HG02885 (cell line): ENCODE measurements at regions not wholly inside any gene's neighbourhood (a gene's known extent, or its start where the extent isn't known, plus 50 kb on each side); places are given as distances from the start of the nearest gene placed in this dataset.

Experiments
- ATAC-seq: cut with Tn5 transposase; IDR thresholded peaks from one replicate; pipeline ENCODE4 v1.9.1; 2021; ENCODE audit warnings: mild to moderate bottlenecking; ENCODE audit not compliant: unreplicated experiment, poor library complexity

DNA sequence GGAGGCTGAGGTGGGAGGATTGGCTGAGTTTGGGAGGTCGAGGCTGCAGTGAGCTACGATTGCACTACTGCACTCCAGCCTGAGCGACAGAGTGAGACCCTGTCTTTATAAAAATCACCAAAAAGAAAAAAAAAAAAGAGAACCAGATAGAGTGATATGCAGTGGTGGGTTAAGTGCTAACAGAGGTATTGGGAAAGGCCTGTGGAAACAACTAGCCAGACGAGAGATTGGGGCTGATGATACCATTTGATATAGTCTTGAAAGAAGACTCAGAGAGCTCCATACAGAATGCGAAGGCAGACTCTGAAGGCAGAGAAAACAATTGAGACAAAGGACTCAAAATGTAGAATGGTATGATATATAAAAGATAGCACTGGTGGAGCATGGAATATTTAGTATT, 134.1 kb downstream of the CDC42EP3 start:
- ATAC-seq = no peak

DNA sequence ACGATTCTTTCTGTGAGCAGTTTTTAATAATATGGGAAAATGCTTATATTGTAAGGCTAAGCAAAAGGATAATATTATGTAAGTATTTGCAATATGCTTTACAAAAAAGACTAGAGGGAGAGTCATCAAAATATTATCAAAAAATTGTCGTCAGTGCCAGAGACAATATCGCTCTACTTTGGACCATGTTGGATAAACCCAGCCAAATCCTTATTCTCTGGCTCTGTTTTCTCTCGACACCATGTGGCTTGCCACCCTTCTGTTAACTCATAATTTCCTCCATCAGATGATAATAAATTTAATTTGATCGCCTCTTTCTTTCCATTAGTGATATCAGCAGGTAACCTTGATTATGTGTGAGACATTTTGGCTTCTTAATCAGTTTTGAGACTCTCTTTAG, 129.9 kb downstream of the CDC42EP3 start:
- ATAC-seq = no peak

DNA sequence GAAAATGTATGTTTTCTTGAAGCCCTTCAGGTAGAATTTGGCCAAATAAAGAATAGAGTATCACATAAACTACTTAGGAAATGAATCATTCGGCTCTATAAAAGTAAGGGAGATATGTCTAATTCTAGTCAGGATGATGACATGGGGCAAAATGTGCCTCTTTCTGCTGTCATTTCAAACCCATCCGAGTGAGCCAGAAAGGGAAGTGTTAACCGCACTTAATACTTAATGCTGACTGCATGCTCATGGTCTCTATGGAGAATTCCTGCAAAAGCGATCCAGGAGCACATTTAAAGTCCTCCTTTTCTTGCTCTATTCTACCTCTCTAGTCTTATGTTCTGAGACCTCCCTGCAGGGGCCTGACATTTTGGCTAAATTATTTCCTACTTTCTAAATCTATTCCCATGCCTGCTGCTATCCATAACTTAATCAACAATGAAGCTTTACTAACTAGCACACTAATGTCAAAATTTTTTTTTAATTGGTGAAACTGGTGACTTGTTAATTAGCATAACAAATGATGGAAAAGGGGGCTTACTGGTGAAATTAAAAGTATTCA, 127.4 kb downstream of the CDC42EP3 start:
- peak; percentile 55 for ATAC-seq

DNA sequence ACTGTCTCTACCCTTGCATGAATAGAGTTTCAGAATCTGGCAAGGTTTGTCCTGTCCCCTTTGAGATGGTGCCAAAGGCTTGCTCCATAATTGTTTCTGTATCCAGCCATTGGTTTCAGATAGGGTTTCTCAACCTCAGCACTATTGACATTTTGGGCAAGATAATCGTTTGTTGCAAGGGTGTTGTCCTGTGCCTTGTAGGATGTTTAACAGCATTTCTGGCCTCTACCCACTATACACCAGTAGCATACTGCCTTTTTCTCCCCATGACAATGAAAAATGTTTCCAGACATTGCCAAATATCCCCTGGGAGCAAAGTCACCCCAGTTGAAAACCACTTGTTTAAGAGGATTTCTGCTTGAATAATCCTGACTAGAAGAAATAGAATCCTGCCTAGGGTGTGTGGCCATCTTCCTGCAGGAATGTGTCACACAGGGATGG, 126.8 kb downstream of the CDC42EP3 start:
- ATAC-seq = no peak

DNA sequence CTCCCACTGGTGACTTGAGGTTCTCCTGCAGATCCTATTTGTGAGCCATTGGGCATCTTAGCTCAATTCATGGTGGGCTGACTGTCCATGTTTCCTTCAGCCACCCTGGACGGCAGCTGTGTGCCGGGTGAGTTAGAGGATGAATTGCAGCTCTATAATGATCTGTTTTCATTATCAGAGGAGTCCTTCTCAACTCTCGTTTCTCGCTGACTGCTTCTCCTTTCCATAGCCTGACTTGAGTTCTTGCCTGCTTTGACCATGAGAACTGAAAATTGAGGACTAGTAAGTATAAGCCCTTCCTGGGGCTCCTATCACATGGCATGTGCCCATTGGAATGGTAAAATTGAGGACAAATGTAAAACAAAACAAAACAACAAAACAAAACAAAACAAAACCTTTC, 121.8 kb downstream of the CDC42EP3 start:
- peak; percentile 69 for ATAC-seq

DNA sequence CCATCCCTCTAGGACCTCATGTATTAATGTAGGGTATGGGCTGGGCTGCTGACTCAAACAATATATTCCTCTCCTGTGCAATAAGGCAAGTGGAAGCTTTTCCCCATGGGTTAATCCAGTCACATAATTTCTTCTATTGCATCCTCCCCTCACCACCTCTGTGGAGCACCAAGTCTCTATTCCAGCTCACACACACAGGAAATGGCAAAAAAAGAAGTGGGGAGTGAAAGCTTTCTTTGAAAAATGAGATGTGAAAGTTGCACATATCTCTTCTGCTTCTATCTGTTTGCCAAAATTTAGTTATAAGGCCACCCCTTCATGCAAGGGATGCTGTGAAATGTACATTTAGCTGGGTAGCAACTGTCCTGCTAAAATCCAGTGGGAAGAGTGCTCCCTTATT, 121.3 kb downstream of the CDC42EP3 start:
- peak; percentile 46 for ATAC-seq

DNA sequence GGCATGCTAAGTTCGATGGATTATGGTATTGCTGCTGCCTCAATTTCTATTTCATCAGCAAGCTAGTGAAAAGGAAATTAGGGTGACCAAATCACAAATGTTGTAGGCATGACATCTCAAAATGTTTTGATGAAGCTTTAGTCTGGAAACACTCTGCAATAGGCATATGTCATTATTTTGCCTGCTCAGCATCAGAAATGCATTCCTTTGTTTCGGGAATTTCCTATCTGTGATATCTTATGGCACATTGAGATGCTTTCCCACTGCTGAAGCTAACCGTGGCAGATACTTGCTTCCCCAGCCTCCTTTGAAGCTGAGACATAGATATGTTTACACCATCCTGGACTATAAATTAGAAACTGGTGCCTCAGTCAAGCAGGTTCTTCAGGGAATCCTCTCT, 119.7 kb downstream of the CDC42EP3 start:
- ATAC-seq = no peak

DNA sequence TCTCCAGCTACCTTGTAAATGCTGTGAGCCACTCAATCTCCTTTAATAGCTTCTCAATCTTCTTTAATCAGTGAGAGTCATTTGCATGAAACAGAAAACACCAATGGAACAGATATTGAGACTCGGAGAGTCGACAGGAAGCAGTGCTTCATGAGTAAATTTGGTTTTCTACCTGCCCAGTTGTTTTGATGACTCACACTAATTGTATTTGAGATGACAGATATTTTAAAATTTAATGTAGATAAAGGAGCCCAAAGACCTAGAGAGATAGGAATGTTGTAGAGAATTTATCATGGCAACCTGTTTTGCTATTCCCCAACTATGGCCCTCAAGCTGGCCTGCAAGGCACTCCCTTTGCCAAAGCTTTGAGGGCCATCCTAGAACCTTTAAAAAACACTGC, 119.1 kb downstream of the CDC42EP3 start:
- no peak for ATAC-seq

DNA sequence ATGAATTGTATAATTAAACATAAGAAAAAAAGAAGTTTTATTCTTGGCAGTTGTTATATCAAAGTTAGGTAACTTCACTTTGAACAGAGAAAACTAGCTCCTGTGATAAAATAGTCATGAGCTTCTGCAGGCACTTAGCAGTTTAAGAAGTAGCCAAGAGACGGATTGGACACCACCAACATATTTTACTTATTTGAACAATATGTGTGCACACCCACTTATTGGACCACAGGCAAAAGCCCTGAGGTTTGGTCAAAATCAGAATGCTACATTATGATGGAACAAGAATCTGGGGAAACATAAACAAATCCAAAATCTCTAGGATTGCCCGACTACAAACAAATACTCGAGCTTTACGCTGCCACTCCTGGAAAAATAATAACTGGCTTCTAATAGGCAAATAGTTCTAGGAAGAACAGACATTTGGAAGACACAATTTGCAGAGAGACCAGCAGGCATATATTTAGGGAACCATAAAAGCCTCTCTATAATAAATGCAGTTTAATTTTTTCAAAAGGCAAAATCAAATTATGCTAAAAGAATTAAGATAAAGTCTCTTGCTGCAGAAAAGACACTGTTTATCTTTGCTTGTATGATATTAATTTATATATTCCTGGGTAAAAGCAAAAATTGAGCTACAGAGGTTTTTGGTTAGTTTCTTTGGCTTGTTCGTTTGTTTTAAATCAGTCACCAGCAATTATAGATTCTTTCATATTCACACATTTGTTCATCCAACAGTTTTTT, 117.9 kb downstream of the CDC42EP3 start:
- ATAC-seq = no peak

DNA sequence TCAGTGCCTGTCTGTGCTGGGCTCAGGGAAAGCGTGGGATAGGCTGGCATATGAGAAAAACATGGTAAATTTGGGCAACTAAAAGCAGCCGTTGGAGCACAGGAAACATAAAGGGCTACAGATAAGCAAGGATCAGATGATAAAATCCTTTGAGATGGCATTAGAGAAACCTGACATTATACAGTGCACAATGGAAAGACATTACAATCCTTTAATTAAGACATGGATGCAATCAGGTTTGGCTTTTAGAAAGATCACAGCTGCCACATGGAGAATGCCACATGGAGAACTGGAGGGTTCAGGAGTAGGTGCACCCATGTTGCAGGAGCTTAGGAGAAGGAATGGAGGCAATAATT, 117.3 kb downstream of the CDC42EP3 start:
- ATAC-seq = no peak

DNA sequence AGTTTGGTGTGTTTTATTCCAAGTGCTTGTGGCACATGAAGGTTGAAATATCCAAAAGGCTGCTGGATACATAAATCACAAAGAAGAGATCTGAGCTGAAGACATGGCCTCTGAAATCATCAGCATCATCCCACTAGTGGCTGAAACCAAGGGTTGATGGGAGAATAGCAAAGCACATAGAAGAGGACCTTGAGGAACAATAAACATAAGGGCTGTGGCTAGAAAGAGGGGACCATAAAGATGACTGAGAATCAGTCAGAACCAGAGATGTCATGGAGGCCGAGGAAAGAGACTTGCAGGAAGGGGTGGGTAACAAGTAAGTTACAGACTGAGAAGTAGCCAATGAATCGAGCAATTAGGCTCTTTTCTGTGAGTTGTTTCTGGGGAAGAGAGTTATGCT, 116.8 kb downstream of the CDC42EP3 start:
- ATAC-seq = no peak

DNA sequence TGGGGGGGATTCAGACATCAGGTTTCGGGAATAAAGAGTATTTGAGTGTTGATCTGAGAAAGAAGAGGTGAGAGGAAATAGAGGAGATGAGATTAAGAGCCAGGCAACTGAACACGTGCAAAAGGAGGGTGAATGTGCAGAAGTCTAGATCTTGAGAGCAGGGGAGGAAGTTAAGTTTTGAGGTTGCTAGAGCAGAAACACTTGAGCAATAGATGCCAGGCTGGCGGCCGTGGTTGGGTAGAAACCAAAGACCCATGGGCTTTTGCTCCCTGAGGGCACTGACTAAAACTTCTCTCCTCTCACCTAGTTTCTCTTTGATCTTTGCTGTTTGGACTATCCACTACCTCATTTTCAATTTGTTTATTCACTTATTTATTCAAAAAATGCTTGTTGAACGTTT, 116.0 kb downstream of the CDC42EP3 start:
- ATAC-seq = no peak

DNA sequence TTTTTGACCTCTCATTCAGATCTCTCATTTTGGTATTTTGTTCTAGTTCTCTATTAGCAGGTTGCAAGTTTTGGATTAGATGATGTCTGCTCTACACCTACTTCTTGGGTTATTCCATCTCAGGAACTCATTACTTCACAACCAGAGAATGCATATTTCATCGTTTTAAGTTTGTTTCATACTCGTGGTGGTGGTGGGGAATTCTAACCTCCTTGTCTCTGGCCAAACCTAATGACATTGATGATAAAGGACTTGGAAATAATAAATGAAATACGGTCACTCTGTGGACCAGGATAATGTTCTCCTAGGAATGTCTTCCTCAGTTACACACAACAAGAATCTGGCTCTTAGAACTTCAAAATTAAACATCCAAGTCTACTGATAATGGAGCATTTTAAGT, 115.2 kb downstream of the CDC42EP3 start:
- ATAC-seq = no peak

DNA sequence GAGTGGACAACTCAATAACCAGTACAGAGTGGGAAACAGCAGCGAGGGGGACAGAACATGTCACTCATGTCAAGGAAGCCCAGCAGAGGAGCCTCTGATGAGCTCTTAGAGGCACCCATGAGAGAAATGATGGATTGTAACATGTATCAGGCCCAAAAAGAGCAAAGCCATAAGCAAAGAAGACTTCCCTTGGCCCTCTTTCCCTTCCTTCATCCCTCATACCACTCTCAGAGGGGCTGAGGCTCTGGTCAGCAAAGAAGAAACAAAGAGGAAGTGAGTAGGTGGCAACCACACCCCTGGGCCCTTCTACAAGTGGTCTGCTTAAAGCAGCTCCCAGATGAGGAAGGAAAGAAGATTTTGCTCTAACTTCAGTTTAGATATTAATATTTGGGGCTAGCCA, 112.8 kb downstream of the CDC42EP3 start:
- ATAC-seq = peak; percentile 78

DNA sequence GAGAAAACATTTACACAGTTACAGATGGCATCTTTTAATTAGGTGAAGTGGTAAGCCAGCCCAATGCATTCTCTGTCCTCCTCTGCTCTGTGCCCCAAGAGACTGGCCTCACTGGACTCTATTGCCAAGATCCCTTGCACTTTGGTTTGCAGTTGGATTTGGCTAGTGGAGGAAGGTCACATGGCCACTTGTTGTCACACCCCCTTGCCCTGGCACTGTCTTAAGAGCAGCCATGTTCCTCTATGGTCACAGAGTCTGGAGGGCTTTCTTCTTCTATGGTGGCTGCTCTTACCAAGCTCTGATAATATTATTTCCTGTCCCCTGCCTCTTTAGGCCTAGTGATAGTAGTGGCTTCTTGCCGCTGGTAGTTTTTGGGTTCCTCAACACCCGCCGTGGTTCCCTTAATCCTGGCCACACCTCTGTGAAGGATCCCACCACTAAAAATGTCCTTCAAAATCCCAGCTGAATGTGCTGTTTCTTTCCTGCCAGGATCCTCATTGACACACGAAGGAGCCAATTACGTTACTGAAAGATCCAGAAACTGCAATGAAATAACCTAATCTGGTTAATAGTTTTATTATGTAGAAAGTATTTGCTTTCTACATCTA, 111.1 kb downstream of the CDC42EP3 start:
- no peak for ATAC-seq

DNA sequence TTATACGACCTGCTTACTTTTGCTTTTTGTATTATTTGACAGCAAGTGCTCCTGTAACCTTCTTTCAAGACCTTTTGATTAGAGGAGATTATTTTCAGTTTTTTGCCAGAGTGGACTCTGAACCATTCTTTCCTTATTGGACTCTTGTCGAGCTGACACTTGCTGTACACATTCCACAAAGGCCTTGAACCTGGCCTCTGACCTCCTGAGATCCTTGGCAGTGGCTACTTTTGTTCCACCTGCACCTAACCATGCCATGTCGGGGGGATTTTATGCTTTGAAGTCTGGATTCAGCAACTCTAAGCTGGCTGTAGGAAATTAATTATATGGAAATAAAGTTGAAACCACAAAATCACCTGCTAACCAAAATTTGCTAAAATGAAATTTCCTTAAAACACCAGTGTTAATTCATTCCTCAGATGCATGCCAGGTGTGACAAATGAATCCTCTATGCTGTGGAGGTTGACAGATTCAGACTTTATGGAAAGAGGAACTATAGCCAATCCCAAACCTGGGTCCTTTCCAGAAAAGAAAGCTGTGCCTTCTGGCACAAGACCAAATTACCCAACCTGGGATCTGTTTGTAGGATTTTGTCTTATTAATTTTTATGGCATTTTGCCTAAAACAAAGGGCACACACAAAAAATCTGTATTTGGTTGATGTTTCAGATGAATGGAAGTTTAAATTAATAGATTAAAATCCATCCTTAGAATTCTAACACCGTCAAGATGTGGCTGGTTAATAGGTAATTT, 110.4 kb downstream of the CDC42EP3 start:
- ATAC-seq = no peak

DNA sequence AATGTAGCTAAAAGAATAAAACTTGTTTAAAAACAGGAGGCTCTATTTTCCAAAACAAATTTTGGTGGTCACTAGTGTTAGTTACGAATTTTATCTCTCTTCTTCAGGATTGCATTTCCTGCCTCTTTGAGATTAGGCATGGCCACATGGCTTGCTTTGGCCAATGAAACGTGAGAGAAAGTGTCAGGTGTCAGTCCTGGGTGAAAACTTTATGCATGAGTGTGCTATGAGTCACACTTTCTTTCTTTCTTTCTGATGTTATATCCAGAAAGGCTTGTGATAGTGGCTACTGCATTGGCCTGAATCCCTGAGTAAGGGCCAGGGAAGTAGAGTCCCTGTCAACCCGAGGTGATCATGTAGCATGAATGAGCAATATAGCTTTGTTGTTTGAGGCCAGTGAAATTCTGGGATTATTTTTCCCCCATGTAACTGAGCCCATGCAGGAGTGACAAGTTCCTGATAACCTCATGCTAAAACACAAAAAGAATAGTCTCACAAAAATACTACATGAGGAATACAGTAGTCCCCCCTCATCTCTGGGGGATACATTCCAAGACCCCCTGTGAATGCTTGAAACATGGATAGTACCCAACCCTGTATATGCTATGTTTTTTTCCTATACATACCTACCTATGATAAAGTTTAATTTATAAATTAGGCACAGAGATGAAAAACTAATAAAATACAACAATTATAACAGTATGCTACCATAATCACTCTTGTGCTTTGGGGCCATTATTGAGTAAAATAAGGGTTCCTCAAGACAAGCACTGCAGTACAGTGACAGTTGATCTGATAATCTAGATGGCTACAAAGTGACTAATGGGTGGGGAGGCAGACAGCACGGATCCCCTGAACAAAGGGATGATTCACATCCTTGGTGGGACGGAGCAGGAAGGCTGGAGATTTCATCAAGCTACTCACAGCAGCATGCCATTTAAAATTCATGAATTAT, 109.5 kb downstream of the CDC42EP3 start:
- peak; percentile 62 for ATAC-seq

DNA sequence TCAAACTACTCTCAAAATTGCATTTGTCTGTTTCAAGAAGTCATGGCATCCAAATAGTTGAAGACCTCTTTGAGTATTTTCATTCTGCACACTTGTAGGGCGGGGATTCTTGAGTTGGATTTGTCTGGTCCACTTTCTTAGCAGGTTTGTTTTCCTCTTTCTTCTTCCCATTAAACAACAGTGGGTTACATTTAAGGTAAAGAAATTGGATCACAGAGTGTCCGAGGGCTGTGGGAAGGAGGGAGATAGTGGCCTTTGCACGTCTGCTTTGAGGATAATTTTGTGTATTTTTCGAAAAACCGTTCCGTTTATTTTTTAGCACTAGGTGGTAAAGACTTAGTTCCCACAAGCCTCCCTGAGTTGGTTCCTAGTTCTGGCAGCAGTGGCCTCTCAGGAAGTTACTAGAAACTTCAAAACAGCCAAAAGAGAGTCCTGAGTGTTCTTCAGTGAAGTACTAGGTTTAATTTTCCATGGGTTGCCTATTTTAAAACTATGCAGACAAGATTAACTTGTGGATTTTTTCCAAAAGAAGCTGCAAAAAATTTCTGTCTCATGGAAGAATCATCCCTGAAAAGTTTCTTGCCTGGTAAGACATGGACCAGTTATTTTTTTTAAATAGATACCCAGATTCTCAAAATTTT, 107.9 kb downstream of the CDC42EP3 start:
- ATAC-seq = no peak

DNA sequence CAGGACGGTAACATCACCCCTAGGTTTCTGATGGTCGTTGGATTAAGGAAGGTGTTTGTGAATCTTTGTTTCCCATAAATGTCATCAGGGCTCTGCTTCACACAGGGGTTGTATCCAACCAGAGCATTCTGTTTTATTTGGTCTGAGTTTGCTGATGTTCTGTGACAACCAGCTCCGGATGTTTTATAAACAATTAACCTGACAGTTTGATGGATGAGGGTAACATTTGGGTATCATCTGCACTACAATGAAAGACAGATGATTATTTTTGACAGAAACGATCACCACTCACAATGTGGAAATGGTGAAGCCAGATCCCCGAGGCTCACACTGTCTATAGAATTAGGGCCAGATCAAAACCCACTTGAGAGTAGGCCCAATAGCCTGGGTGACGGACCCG, 107.1 kb downstream of the CDC42EP3 start:
- ATAC-seq = no peak

DNA sequence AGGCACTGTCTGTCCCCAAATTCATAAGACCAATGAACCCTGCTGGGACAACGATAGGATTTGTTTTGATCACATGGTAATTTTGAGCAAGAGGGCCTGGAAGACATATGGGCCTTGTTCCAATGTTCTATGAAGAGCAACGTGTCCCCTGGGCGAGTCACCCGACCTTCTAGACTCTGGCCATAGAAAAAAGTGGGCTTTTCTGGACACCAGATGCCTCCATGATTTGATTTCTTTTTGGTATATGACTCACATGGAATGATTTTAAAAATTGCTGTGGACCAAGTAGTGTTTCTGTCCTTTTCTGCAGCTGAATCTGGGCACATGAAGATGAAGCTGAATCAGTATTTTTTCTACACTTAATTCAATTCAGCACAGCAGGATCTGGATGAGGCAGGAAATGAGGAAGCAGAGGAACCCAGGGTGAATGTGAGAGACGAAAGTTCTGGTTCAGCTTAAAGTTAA, 104.9 kb downstream of the CDC42EP3 start:
- ATAC-seq = no peak
